GM12878 (cell line): ENCODE measurements at regions not wholly inside any gene's neighbourhood (a gene's known extent, or its start where the extent isn't known, plus 50 kb on each side); places are given as distances from the start of the nearest gene placed in this dataset.
A peak's percentile ranks its signal among the peaks of the same experiment; 100 is the strongest.

ENCODE experiments used
- ATAC-seq: fragments of 200-7000 bp; cut with Tn5 transposase; 3 replicates; pipeline ENCODE4 v1.9.1; 2020; ENCODE audit warnings: mild to moderate bottlenecking, moderate library complexity
- BruUV-seq: library from RNA; stranded (reverse); fragments of 400-500 nt; replicated peaks from 2 replicates; lab custom pipeline; 2021; lab: Mats Ljungman, UMichigan
- CTCF ChIA-PET: fragments of 300-600 bp; sonication (Branson Sonifier 250); formaldehyde crosslinking; extraction: SDS; loops from one replicate; lab custom pipeline; 2021; ENCODE audit warnings: inconsistent platforms; lab: Yijun Ruan, JAX
- POLR2A ChIA-PET: fragments of 350-600 bp; formaldehyde crosslinking; extraction: SDS; loops from one replicate; lab custom pipeline; 2021; ENCODE audit warnings: inconsistent platforms; lab: Charles Lee
- RAD21 ChIA-PET: fragments of 300-600 bp; sonication (Branson Sonifier 250); formaldehyde crosslinking; loops from one replicate; lab custom pipeline; 2023; ENCODE audit warnings: antibody characterized with exemption; ENCODE audit not compliant: unreplicated experiment; lab: Charles Lee
- SMC1A ChIA-PET: fragments of 300-600 bp; sonication (Branson Sonifier 250); formaldehyde crosslinking; loops from one replicate; lab custom pipeline; 2023; ENCODE audit not compliant: unreplicated experiment, uncharacterized antibody; lab: Charles Lee
- DNase-seq: peaks from one replicate; pipeline ENCODE4 v3.0.0-alpha.2; 2011; ENCODE audit warnings: low read depth, low spot score
- FAIRE-seq: peaks from 3 replicates; lab custom pipeline; 2011; peaks lifted over from hg19 to GRCh38; lab: Jason Lieb, UNC
- H2AFZ ChIP-seq: 2 replicates; pipeline ENCODE4 v1.6.0; 2011; ENCODE audit warnings: low read depth, low read length, control low read depth; ENCODE audit not compliant: control insufficient read depth
- H3K27ac ChIP-seq: 2 replicates; pipeline ENCODE4 v1.5.1; 2011; ENCODE audit warnings: control low read depth; ENCODE audit not compliant: control insufficient read depth, insufficient read depth
- H3K27me3 ChIP-seq, 2 experiments: replicated peaks in 1 of 2; 2 replicates each; pipeline versions ENCODE4 v1.6.0 to v1.6.1; 2011; ENCODE audit warnings: low read length in 1 of 2; ENCODE audit not compliant: control insufficient read depth in 2 of 2, insufficient read depth in 2 of 2
- H3K36me3 ChIP-seq, 2 experiments: 2 replicates each; pipeline ENCODE4 v1.5.1; 2011; ENCODE audit warnings: low read length in 1 of 2; ENCODE audit not compliant: control insufficient read depth in 2 of 2, insufficient read depth in 2 of 2
- H3K4me1 ChIP-seq: 2 replicates; pipeline ENCODE4 v1.6.1; 2011; ENCODE audit warnings: mild to moderate bottlenecking, low read length, moderate library complexity, mixed read lengths; ENCODE audit not compliant: control insufficient read depth, insufficient read depth
- H3K4me2 ChIP-seq: 2 replicates; pipeline ENCODE4 v1.6.0; 2011; ENCODE audit warnings: control low read depth; ENCODE audit not compliant: control insufficient read depth, insufficient read depth
- H3K4me3 ChIP-seq: fragments of 200-600 bp; sonication (generic); 2 replicates; pipeline ENCODE4 v1.5.1; 2016
- H3K79me2 ChIP-seq: 2 replicates; pipeline ENCODE4 v1.6.0; 2011; ENCODE audit warnings: low read length; ENCODE audit not compliant: control insufficient read depth, insufficient read depth
- H3K9ac ChIP-seq: 2 replicates; pipeline ENCODE4 v1.8.0; 2011; ENCODE audit warnings: low read length, control low read depth, mixed read lengths; ENCODE audit not compliant: control insufficient read depth, insufficient read depth
- H3K9me3 ChIP-seq: replicated peaks from 3 replicates; pipeline ENCODE4 v1.5.1; 2011; ENCODE audit warnings: mild to moderate bottlenecking, low read length; ENCODE audit not compliant: control insufficient read depth, insufficient read depth
- H4K20me1 ChIP-seq: 2 replicates; pipeline ENCODE4 v1.6.0; 2011; ENCODE audit not compliant: control insufficient read depth, insufficient read depth
- ATF7 ChIP-seq: fragments of 450-650 bp; IDR thresholded peaks from 2 replicates; pipeline ENCODE4 v1.6.1; 2016; ENCODE audit warnings: low read depth, mild to moderate bottlenecking
- NR2F1 ChIP-seq: fragments of 450-650 bp; conservative IDR thresholded peaks from 2 replicates; pipeline ENCODE4 v1.6.1; 2017; ENCODE audit warnings: mild to moderate bottlenecking
- RELA ChIP-seq: fragments of 450-650 bp; IDR thresholded peaks from 2 replicates; pipeline ENCODE4 v1.8.0; 2014; ENCODE audit warnings: borderline replicate concordance; ENCODE audit not compliant: partially characterized antibody
- YY1 ChIP-seq: IDR thresholded peaks from 2 replicates; pipeline ENCODE4 v1.6.1; 2011; ENCODE audit warnings: low read depth, mild to moderate bottlenecking, low read length
- ZNF274 ChIP-seq: IDR thresholded peaks from one replicate; pipeline ENCODE4 v1.8.0; 2011; ENCODE audit not compliant: insufficient read length, insufficient read depth
- WGBS: methylation state at CpG from one replicate; pipeline ENCODE4 v1.1.6; 2016; ENCODE audit warnings: low lambda C conversion rate; ENCODE audit not compliant: insufficient replicate concordance, insufficient coverage; ENCODE audit errors: missing lambda C conversion rate; 5-methylcytosine and 5-hydroxymethylcytosine counted together
- in situ Hi-C: fragments of 300-500 bp; cut with MboI; formaldehyde crosslinking; loops from 9 replicates; pipeline ENCODE4 v1.14.3; 2018; ENCODE audit warnings: mixed read lengths
- intact Hi-C: fragments of 100-400 bp; cut with micrococcal nuclease; formaldehyde crosslinking; loops from one replicate; pipeline ENCODE4 v1.14.2; 2022; ENCODE audit not compliant: unreplicated experiment
- TF ChIP-seq, protein P1 (sequence below): fragments of 450-650 bp; formaldehyde crosslinking; IDR thresholded peaks from 2 replicates; pipeline ENCODE4 v1.4.0; 2022; ENCODE audit warnings: mild to moderate bottlenecking, moderate library complexity
- TF ChIP-seq, protein P2 (sequence below): IDR thresholded peaks from 2 replicates; pipeline ENCODE4 v1.6.1; 2012; ENCODE audit warnings: mild to moderate bottlenecking, low read depth, low read length

DNA sequence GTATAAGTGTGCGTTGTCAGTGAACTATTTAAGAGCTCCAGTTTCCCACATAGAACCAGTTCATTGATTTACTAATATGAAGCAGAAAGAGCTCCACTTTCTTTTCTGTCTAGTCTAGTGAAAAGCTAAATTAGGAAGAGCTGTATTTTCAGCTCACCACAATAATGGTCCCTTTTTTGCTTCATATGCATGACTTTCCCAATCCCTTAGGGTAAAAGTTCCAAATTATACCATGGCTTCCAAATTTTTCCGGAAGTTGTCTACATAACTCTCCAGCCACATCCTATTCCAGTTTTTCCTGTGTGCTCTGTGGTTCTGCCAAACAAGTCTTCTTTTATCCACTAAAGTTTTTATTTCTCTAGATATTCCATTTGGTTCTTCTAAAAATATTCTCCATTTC, 685.2 kb downstream of the REEP3 start (continued):
- TF ChIP-seq, protein P1, sequence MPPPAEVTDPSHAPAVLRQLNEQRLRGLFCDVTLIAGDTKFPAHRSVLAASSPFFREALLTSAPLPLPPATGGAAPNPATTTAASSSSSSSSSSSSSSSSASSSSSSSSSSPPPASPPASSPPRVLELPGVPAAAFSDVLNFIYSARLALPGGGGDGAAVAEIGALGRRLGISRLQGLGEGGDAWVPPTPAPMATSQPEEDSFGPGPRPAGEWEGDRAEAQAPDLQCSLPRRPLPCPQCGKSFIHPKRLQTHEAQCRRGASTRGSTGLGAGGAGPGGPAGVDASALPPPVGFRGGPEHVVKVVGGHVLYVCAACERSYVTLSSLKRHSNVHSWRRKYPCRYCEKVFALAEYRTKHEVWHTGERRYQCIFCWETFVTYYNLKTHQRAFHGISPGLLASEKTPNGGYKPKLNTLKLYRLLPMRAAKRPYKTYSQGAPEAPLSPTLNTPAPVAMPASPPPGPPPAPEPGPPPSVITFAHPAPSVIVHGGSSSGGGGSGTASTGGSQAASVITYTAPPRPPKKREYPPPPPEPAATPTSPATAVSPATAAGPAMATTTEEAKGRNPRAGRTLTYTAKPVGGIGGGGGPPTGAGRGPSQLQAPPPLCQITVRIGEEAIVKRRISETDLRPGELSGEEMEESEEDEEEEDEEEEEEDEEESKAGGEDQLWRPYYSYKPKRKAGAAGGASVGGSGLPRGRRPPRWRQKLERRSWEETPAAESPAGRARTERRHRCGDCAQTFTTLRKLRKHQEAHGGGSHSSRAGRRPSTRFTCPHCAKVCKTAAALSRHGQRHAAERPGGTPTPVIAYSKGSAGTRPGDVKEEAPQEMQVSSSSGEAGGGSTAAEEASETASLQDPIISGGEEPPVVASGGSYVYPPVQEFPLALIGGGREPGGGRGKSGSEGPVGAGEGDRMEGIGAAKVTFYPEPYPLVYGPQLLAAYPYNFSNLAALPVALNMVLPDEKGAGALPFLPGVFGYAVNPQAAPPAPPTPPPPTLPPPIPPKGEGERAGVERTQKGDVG (CRISPR knock-in tag): no peak
- TF ChIP-seq YY1 (no peak), ZNF274 (no peak)
- TF ChIP-seq, protein P2, sequence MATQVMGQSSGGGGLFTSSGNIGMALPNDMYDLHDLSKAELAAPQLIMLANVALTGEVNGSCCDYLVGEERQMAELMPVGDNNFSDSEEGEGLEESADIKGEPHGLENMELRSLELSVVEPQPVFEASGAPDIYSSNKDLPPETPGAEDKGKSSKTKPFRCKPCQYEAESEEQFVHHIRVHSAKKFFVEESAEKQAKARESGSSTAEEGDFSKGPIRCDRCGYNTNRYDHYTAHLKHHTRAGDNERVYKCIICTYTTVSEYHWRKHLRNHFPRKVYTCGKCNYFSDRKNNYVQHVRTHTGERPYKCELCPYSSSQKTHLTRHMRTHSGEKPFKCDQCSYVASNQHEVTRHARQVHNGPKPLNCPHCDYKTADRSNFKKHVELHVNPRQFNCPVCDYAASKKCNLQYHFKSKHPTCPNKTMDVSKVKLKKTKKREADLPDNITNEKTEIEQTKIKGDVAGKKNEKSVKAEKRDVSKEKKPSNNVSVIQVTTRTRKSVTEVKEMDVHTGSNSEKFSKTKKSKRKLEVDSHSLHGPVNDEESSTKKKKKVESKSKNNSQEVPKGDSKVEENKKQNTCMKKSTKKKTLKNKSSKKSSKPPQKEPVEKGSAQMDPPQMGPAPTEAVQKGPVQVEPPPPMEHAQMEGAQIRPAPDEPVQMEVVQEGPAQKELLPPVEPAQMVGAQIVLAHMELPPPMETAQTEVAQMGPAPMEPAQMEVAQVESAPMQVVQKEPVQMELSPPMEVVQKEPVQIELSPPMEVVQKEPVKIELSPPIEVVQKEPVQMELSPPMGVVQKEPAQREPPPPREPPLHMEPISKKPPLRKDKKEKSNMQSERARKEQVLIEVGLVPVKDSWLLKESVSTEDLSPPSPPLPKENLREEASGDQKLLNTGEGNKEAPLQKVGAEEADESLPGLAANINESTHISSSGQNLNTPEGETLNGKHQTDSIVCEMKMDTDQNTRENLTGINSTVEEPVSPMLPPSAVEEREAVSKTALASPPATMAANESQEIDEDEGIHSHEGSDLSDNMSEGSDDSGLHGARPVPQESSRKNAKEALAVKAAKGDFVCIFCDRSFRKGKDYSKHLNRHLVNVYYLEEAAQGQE: no peak
- TF ChIP-seq, all 136 proteins: peak for 0

DNA sequence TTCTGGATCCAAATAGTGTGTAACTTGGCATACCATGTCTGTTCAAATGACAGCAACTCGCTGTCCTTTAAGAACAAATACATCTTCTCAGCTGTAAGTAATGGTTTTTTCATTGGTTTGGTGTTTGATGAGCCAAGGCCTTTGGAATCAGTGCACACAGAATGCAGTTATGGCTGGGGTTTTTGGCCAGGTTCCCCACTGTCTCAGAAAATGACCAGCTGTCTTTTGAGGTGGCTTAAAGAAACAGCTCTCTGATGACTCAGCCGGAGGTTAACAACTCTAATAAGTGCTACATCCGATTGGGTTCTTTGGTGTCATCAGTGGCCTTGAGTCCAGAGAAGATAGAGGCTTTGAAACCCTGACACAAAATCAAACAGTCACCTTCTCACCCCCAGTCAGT, 688.4 kb downstream of the REEP3 start:
- in situ Hi-C loops: no loop called here

More for the DNA sequence above, 688.4 kb downstream of the REEP3 start:
- Histone ChIP-seq H3K27ac (no peak overlapping the region), H3K4me3 (no peak overlapping the region), H3K27me3 (no peaks in the 10 kb centered on the region), H3K9ac (no peak overlapping the region), H3K4me2 (no peak overlapping the region), H3K79me2 (no peaks in the 10 kb centered on the region), H4K20me1 (no peaks in the 10 kb centered on the region), H3K4me1 (no peaks in the 10 kb centered on the region), H2AFZ (no peak overlapping the region), H3K36me3 (no peaks in the 10 kb centered on the region), H3K9me3 (no peaks in the 10 kb centered on the region)
- TF ChIP-seq NR2F1 (0 out of 2 replicates have a peak, but pooled peaks have one; percentile 18), RELA (no peak), ATF7 (no peak)
- DNase-seq: no peak
- peak; percentile 64 for ATAC-seq
- POLR2A ChIA-PET: no interaction called here
- no peak for FAIRE-seq
- intact Hi-C loops: no loop called here
- 0% methylated on average over 3 of the region's 3 CpGs for WGBS
- SMC1A ChIA-PET: interaction anchor here (1.2 to 1.5 kb wide), 2 partner anchors 11 to 135 kb away, joined by 3 to 4 read pairs; no protein-coding TSS in a partner anchor
- RAD21 ChIA-PET: no interaction called here
- CTCF ChIA-PET: interaction anchor here (0.6 kb wide), 2 partner anchors 77 to 110 kb away, joined by 3 read pairs; no protein-coding TSS in a partner anchor
- no TSS peak for BruUV-seq
